HG03520 (cell line): ENCODE measurements at regions not wholly inside any gene's neighbourhood (a gene's known extent, or its start where the extent isn't known, plus 50 kb on each side); places are given as distances from the start of the nearest gene placed in this dataset.

Experiments
- ATAC-seq: cut with Tn5 transposase; IDR thresholded peaks from one replicate; pipeline ENCODE4 v1.9.1; 2021; ENCODE audit warnings: mild to moderate bottlenecking, moderate library complexity; ENCODE audit not compliant: unreplicated experiment

DNA sequence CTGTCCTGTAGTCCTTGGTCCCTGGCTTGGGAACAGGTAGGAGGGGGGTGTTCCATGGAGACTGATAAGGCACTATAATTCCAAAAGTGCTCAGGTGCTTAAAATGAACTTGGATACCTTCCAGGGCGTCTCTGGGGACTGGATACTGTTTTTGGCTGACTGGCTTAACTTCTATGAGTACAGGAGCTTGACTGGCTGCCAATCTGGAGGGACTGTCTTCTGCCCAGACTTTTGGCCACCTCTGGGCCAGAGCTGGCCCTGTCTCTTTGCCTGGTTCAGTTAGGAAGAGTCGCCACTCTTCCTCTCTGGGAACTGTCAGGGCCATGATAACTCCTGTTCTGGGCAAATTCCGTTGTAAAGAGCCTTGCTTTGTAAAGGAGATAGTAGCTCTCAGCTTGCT is 407.0 kb downstream of the TGFB2 start:
- no peak for ATAC-seq

- ATAC-seq = no peak
Observed at GRCh38 chr1:218754477-218754876, 409.3 kb downstream of the TGFB2 start.

DNA sequence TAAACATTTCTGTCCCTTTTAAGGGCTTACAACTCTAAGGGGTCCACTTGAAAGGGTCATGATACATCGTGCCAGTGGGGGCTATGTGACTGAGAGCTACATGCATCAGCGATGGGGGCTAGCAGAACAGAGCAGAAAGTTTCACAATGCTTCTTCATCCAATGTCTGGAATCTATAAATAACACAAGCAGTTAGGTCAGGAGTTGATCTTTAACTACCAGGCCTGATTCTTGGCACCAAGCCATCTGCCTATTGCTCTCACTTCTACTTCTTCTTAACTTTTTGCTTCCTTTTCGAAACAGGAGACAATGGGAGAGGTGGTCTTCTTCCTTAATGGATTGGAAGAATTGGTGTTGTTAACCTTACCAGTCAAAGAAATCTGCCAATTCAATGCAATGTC is 410.0 kb downstream of the TGFB2 start:
- ATAC-seq = no peak

GRCh38 chr1:218759795-218760194 is 413.9 kb upstream of the LYPLAL1 start:
- ATAC-seq = no peak

DNA sequence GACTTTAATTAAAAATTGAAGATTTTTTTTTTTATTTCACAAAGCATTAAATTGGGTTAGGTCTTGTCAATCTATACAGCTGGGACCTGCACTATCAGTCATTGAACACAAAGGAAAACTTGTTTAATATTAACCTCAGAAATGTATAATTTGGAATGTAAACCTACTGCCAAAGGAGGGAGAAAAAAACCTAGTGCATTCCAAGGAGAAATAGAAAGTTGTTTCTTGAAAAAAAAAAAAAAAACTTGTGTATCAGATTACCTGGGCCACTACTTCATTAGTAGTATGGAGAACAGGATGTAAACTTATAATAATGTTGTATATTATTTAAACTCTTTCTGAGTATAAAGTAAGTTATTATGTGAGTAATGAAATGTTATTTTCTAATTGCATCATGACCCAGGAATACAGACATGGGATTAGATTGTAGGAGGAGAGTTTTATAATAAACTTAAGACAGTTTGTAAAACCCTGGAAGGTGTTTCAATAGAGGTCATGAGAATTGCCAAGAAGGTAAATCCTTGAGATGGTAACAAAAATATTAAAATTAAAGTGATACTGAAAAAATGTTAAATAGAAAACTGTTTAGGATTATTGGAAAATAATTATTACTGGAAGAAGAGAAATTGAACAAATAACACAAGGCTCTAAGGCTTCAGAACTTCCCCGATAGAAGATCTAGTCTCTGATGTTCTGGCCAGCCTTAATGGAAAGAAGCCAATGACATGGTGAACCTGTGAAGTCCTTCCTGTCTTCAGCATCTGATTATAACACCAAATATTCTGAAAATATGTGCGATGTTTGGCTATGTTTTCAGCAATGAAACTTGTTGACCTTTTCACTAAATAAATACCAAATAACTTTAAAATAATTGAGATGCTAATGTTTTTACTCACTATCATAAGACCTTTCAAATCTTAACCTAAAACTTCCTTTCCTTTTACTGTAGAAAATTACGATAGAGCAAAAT is 412.8 kb upstream of the LYPLAL1 start:
- no peak for ATAC-seq

GRCh38 chr1:218763538-218763937 is 410.1 kb upstream of the LYPLAL1 start:
- no peak for ATAC-seq

DNA sequence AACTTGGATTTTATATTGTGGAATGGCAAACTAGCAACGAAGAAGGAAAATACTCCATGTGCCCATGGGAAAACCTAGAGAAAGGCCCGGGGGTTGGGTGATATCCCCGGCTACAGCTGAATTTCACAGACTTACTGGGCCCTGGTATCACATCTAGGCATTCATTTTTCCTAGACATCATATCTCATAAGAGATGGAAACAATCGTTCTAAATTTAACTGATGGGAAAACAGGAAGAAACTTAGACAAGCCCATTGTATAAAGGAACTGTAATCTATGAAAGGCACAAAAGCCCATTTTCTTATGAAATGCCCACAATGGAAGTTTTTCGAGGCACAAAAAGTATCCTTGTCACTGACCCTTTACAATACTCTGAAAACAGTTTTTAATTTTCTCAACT is 407.9 kb upstream of the LYPLAL1 start:
- no peak for ATAC-seq

GRCh38 chr1:218771931-218772330 is 401.7 kb upstream of the LYPLAL1 start:
- no peak for ATAC-seq

DNA sequence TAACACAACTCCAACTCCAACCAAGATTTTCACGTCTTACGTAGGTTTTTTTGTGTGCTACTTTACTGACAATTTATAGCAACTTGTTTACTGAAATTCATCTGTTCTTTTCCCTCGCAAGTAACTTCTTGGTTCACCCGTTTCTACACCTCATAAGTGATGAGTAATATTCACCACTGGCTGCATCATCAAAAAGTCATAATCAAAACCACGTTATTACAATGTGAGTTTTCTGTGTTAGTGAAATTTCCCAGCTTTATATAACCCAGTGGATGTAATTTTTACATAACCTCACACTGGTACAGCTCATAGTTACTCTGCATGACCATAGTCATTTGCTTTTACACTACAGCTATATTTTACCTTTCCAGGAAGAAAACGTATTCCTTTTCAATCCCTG is 401.1 kb upstream of the LYPLAL1 start:
- no peak for ATAC-seq

GRCh38 chr1:218775501-218776021 is 398.1 kb upstream of the LYPLAL1 start:
- ATAC-seq = no peak

DNA sequence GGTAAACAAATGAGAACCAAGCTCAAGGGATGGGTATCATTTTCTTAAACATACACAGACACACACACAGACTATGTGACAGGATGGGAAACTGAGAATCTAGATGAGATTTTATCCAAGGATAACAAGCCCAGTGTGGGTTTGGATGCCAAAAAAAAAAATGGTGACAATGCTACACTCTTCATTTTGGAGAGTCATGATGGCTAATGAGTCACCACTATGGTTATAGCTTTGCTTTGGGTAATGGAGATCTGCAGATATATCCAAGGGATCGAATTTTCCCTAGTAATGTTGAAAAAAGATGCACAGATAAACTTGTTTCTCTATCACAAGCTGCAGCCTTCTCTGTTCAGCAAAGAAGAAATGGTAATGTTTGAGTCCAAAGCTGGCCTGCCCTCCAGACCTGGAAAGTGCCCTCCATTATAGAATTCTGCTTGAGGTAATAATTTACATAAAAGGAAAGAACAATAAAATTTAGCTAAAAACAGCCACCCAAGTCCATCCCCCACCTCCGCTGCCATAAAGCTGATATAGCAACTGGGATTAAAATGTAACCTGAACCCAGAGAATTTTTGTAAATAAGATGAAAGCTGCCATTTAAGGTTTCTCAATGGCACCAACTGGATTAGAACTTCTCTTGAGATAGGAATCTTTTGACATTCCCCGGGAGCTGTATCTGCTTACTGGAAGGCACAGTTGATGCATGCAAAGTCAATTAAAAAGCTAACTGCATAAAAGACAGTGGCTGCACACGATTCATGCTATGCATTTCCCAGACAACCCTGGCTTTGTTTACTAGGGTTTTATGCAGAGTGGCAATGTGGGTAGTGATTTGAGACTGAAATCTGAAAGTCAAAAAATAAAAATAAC is 395.2 kb upstream of the LYPLAL1 start:
- ATAC-seq = no peak

GRCh38 chr1:218779341-218780100 is 394.2 kb upstream of the LYPLAL1 start:
- ATAC-seq = no peak

GRCh38 chr1:218783131-218783530 is 390.5 kb upstream of the LYPLAL1 start:
- ATAC-seq = no peak

- ATAC-seq = no peak
Observed at GRCh38 chr1:218783916-218784315, 389.8 kb upstream of the LYPLAL1 start.

DNA sequence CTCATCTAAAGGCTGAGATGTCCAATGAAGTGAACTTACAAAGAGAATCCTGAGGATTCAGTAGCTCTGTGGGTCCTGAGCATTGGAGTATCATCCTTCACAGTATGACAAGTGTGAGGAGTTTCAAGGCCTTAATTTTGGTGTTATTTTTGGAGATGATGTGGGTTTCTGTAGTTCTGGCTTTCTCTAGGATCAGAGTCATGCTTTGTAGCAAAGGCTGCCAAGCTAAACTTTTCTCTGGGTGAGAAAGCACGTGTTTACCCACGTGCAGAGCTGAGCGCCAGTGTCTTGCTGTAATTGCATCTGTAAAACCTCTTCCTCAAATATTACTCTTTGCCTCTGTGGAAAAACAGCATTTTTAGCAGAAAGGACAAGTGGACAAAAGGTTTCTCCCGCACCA is 387.8 kb upstream of the LYPLAL1 start:
- ATAC-seq = no peak

- ATAC-seq = no peak
Observed at GRCh38 chr1:218787826-218788225, 385.9 kb upstream of the LYPLAL1 start.

DNA sequence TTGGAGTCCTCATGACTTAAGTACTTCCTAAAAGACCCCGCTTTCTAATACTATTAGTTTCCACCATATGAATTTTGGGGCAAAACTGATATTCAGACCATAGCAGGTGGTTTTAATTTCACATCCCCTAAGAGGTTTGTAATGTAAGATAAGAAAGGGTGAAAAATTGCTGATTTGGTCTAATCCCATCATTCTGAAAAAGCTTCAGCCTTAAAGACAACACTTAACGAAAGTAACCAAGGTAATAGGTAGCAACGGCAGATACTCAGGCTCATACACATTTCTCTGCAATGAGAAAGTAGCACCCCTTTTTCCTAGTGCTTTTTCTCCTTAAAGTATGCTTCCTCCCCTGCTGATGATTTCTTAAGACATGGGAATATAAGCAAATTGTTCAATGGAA is 376.9 kb upstream of the LYPLAL1 start:
- ATAC-seq = no peak

DNA sequence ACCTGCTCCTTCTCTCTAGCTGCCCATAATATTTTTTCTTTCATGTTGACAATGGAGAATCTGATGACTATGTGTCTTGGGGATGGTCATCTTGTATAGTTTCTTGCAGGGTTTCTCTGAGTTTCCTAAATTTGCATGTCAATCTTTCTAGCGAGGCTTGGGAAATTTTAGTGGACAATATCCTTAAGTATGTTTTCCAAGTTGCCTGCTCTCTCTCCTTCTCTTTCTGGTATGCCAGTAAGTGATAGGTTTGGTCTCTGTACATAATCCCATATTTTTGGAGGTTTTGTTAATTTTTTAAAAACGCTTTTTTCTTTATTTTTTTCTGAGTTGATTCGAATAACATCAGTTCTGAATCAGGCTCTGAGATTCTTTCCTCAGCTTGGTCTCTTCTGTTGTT is 370.9 kb upstream of the LYPLAL1 start:
- ATAC-seq = no peak

DNA sequence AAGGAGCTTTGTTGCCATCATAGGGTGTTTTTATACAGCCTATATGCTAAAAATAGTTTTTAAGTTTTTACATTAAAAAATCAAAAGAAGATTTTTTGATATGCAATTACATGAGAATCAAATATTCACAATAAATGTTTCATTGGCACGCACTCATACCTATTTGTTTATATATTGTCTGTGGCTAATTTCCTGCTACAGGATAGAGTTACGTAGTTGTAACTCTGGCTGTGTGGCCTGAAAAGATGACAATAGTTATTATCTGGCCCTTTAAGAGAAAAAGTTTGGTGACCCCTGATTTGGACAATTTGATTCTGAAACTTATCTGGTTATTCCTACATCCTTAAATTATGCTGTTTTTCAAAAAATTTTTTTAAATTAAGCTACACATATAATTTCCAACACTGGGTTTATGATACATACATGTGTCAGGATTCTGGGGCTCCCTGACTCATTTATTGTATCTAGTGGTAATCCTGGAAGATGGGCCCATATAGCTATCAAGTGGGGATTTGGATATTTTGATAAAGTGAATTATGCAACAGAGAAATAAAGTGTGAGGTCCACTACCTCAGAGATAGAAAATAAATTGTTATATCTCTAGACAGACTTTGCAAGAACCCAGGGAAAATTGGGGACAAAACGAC is 370.2 kb upstream of the LYPLAL1 start:
- no peak for ATAC-seq

DNA sequence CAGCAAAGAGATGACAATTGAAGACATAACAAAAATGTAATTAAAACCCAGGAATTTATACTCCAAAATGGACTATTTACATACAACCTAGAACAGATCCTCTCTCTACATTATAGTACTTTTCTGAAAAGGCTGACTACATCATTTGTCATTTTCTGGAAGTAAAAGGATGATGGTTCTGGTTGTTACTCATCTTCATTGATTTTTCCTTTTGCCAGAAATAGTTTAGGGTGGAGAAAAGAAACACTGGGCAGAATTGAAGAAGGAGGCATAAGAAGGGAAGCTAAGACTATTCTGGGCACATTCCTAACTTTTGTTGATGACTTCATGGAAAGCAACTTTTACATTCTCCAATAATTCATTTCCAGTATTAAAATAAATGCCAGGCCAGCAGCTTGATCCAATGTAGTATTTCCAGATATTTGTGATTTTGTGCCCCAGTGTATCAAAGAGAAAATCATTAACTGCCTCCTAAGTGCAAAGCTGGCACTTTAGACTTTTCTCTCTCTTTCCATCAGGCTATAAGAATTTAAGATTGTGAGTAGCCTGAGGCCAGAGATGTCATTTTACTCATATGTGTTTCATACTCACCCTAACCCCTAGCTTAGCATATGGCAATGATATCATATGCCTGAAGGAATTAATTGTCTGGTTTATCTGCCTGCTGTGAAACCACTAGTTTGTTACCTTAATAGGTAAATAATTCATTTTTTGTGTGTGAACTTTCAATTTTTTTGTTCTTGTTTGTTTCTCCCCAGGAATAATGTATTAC is 369.5 kb upstream of the LYPLAL1 start:
- ATAC-seq = no peak
